Fibroblast of lung (primary cell): ENCODE measurements at regions not wholly inside any gene's neighbourhood (a gene's known extent, or its start where the extent isn't known, plus 50 kb on each side); places are given as distances from the start of the nearest gene placed in this dataset.

Source experiments
- DNase-seq, 2 donors: peaks; one replicate each; pipeline versions ENCODE4 v3.0.0 to v3.0.0-alpha.2; 2010; ENCODE audit warnings: low read depth in 2 of 2
- H2AFZ ChIP-seq: 2 replicates; pipeline ENCODE4 v1.5.1; 2012; ENCODE audit warnings: low read length, control low read depth, inconsistent platforms
- H3K27ac ChIP-seq: 2 replicates; pipeline ENCODE4 v1.5.1; 2011; ENCODE audit warnings: low read length, control low read depth; ENCODE audit not compliant: insufficient read depth
- H3K27me3 ChIP-seq: 2 replicates; pipeline ENCODE4 v1.5.1; 2011; ENCODE audit warnings: mild to moderate bottlenecking, low read length; ENCODE audit not compliant: control insufficient read depth, insufficient read depth
- H3K36me3 ChIP-seq: 2 replicates; pipeline ENCODE4 v1.5.1; 2011; ENCODE audit warnings: low read length; ENCODE audit not compliant: control insufficient read depth, insufficient read depth
- H3K4me1 ChIP-seq: 2 replicates; pipeline ENCODE4 v1.5.1; 2011; ENCODE audit warnings: low read length; ENCODE audit not compliant: control insufficient read depth, insufficient read depth; ENCODE audit errors: extremely low read depth
- H3K4me2 ChIP-seq: 2 replicates; pipeline ENCODE4 v1.5.1; 2011; ENCODE audit warnings: low read length, control low read depth; ENCODE audit not compliant: insufficient read depth; ENCODE audit errors: extremely low read depth
- H3K4me3 ChIP-seq, 4 experiments: fragments of 200-600 bp in 1 of 4; sonication (generic) in 1 of 4; replicated peaks in 1 of 4; 2 replicates each; pipeline ENCODE4 v1.5.1; 2011 to 2016; ENCODE audit warnings: low read length in 4 of 4, low read depth in 3 of 4, mild to moderate bottlenecking in 3 of 4, control low read depth in 2 of 4, inconsistent platforms in 1 of 4, mixed read lengths in 1 of 4; ENCODE audit not compliant: insufficient read depth in 1 of 4; ENCODE audit errors: control extremely low read depth in 1 of 4
- H3K79me2 ChIP-seq: 2 replicates; pipeline ENCODE4 v1.5.1; 2012; ENCODE audit warnings: mild to moderate bottlenecking, low read length, inconsistent platforms; ENCODE audit not compliant: control insufficient read depth, insufficient read depth
- H3K9ac ChIP-seq: 2 replicates; pipeline ENCODE4 v1.5.1; 2011; ENCODE audit warnings: mild to moderate bottlenecking, low read length, control low read depth; ENCODE audit not compliant: insufficient read depth
- H3K9me3 ChIP-seq: 2 replicates; pipeline ENCODE4 v1.5.1; 2012; ENCODE audit warnings: low read depth, low read length; ENCODE audit not compliant: control insufficient read depth, insufficient read depth
- H4K20me1 ChIP-seq: 2 replicates; pipeline ENCODE4 v1.5.1; 2011; ENCODE audit warnings: low read length; ENCODE audit not compliant: control insufficient read depth, insufficient read depth; ENCODE audit errors: extremely low read depth
- CTCF ChIP-seq, 2 donors: IDR thresholded peaks in 1 of 2; conservative IDR thresholded peaks in 1 of 2; 1 replicate in 1 of 2; 2 replicates in 1 of 2; pipeline ENCODE4 v1.5.1; 2011 to 2012; ENCODE audit warnings: low read length in 2 of 2, control low read depth in 1 of 2, inconsistent platforms in 1 of 2, low read depth in 1 of 2, mild to moderate bottlenecking in 1 of 2
- EZH2 ChIP-seq: IDR thresholded peaks from 2 replicates; pipeline ENCODE4 v1.5.1; 2012; ENCODE audit warnings: low read length, control low read depth, mild to moderate bottlenecking; ENCODE audit errors: missing control alignments

GRCh38 chr5:123286891-123287290 lies 136.3 kb downstream of the CEP120 start:
- Histone ChIP-seq H3K4me1 (no peaks in the 10 kb centered on the region), H3K9me3 (no peaks in the 10 kb centered on the region), H3K4me3 (no peak overlapping the region), H2AFZ (no peak overlapping the region), H3K36me3 (no peaks in the 10 kb centered on the region), H3K4me2 (no peak overlapping the region), H3K79me2 (no peaks in the 10 kb centered on the region), H3K27ac (no peak overlapping the region), H4K20me1 (no peaks in the 10 kb centered on the region), H3K27me3 (no peaks in the 10 kb centered on the region), H3K9ac (no peak overlapping the region)
- DNase-seq: no peak
- TF ChIP-seq EZH2: no peak
- TF ChIP-seq CTCF (conservative IDR thresholded peaks at IDR 0.05 in 1 of 2, IDR thresholded peaks at IDR 0.05 in 1 of 2; ENCODE audit: low read depth in 1 of 2, low read length in 2 of 2): no peak

GRCh38 chr5:123285122-123286023 lies 137.8 kb downstream of the CEP120 start:
- H3K79me2 ChIP-seq: no peaks in the 10 kb centered on the region
- peak overlapping the region; percentile 82 for H2AFZ ChIP-seq
- H3K4me1 ChIP-seq: no peaks in the 10 kb centered on the region
- no peaks in the 10 kb centered on the region for H3K9me3 ChIP-seq
- H3K36me3 ChIP-seq: no peaks in the 10 kb centered on the region
- no peaks in the 10 kb centered on the region for H3K27me3 ChIP-seq
- peak; percentile 48 to 60 for DNase-seq
- H3K9ac ChIP-seq: no peak overlapping the region
- H3K4me3 ChIP-seq: peak overlapping the region; percentile 44 to 63 (median 51)
- peak overlapping the region; percentile 86 for H3K4me2 ChIP-seq
- H4K20me1 ChIP-seq: no peaks in the 10 kb centered on the region
- H3K27ac ChIP-seq: no peak overlapping the region
- TF ChIP-seq CTCF (conservative IDR thresholded peaks at IDR 0.05 in 1 of 2, IDR thresholded peaks at IDR 0.05 in 1 of 2; ENCODE audit: low read depth in 1 of 2, low read length in 2 of 2) (no peak), EZH2 (no peak)

GRCh38 chr5:123283499-123283898 lies 139.7 kb downstream of the CEP120 start:
- H4K20me1 ChIP-seq: no peaks in the 10 kb centered on the region
- TF ChIP-seq EZH2 (no peak), CTCF (conservative IDR thresholded peaks at IDR 0.05 in 1 of 2, IDR thresholded peaks at IDR 0.05 in 1 of 2; ENCODE audit: low read depth in 1 of 2, low read length in 2 of 2) (no peak)
- H3K36me3 ChIP-seq: no peaks in the 10 kb centered on the region
- no peak overlapping the region for H3K4me2 ChIP-seq
- no peaks in the 10 kb centered on the region for H3K4me1 ChIP-seq
- no peak overlapping the region for H2AFZ ChIP-seq
- H3K4me3 ChIP-seq: no peak overlapping the region
- no peaks in the 10 kb centered on the region for H3K9me3 ChIP-seq
- H3K27me3 ChIP-seq: no peaks in the 10 kb centered on the region
- DNase-seq: peak in 1 of 2 donors; percentile 41
- H3K9ac ChIP-seq: no peak overlapping the region
- H3K79me2 ChIP-seq: no peaks in the 10 kb centered on the region
- H3K27ac ChIP-seq: no peak overlapping the region
